Lower leg skin (tissue), 4 donors: ENCODE measurements at regions not wholly inside any gene's neighbourhood (a gene's known extent, or its start where the extent isn't known, plus 50 kb on each side); places are given as distances from the start of the nearest gene placed in this dataset.

Source experiments
- DNase-seq, 2 donors: peaks; one replicate each; pipeline ENCODE4 v3.0.0-alpha.2; 2019; ENCODE audit warnings: low spot score in 2 of 2
- H3K4me3 ChIP-seq: fragments of 200-600 bp; sonication (generic); 2 replicates; pipeline ENCODE4 v1.5.1; 2017; ENCODE audit warnings: mild to moderate bottlenecking, low read depth; ENCODE audit not compliant: poor library complexity, severe bottlenecking
- CTCF ChIP-seq, 3 donors: fragments of 450-650 bp; IDR thresholded peaks; one replicate each; pipeline ENCODE4 v1.5.1; 2016; ENCODE audit warnings: antibody characterized with exemption in 3 of 3, mild to moderate bottlenecking in 3 of 3, moderate library complexity in 2 of 3
- POLR2A ChIP-seq, 2 donors: fragments of 450-650 bp; IDR thresholded peaks; one replicate each; pipeline ENCODE4 v1.6.1; 2016 to 2017; ENCODE audit warnings: antibody characterized with exemption in 2 of 2, mild to moderate bottlenecking in 1 of 2, moderate library complexity in 1 of 2
- WGBS, 2 donors: methylation state at CpG; one replicate each; pipeline ENCODE4 v1.1.5; 2018; 5-methylcytosine and 5-hydroxymethylcytosine counted together
- intact Hi-C: fragments of 100-400 bp; cut with DNase I; formaldehyde crosslinking; loops from one replicate; pipeline ENCODE4 v1.15.0; 2023; ENCODE audit warnings: low total_unique reads

GRCh38 chr13:26932465-26932864, 171.9 kb upstream of the GPR12 start:
- TF ChIP-seq POLR2A (IDR thresholded peaks at IDR 0.05) (no peak), CTCF (IDR thresholded peaks at IDR 0.05) (no peak)
- H3K4me3 ChIP-seq: no peak overlapping the region
- WGBS, 2 donors: 75 to 78% methylated on average over 5 of the region's 5 CpGs
- intact Hi-C loops: no loop called here
- peak in 1 of 2 donors; percentile 46 for DNase-seq

GRCh38 chr13:26929971-26930730, 169.6 kb upstream of the GPR12 start:
- H3K4me3 ChIP-seq: no peak overlapping the region
- peak; percentile 43 to 93 for DNase-seq
- intact Hi-C loops: no loop called here
- WGBS, 2 donors: 12% methylated on average over 21 of the region's 21 CpGs
- TF ChIP-seq POLR2A (IDR thresholded peaks at IDR 0.05) (no peak), CTCF (IDR thresholded peaks at IDR 0.05) (no peak)

- no peak for TF ChIP-seq POLR2A (IDR thresholded peaks at IDR 0.05)
- peak in 1 of 2 donors; percentile 36 for DNase-seq
- intact Hi-C loops: no loop called here
- WGBS, 2 donors: 79% methylated on average over 11 of the region's 11 CpGs
- H3K4me3 ChIP-seq: no peak overlapping the region
Measured at GRCh38 chr13:26927511-26927910, 166.9 kb upstream of the GPR12 start.

GRCh38 chr13:26926371-26926770, 165.8 kb upstream of the GPR12 start:
- intact Hi-C loops: no loop called here
- 91% methylated on average over 6 to 7 of the region's 7 CpGs for WGBS, 2 donors

GRCh38 chr13:26923824-26924605, 163.4 kb upstream of the GPR12 start:
- peak in 1 of 2 donors; percentile 20 for DNase-seq
- no peak for TF ChIP-seq CTCF (IDR thresholded peaks at IDR 0.05)
- TF ChIP-seq POLR2A (IDR thresholded peaks at IDR 0.05): no peak
- intact Hi-C loops: no loop called here

More at GRCh38 chr13:26926371-26926770, 165.8 kb upstream of the GPR12 start:
- TF ChIP-seq POLR2A (IDR thresholded peaks at IDR 0.05): no peak
- no peak for TF ChIP-seq CTCF (IDR thresholded peaks at IDR 0.05)
- peak in 1 of 2 donors; percentile 66 for DNase-seq
- H3K4me3 ChIP-seq: no peak overlapping the region

GRCh38 chr13:26921918-26922317, 161.3 kb upstream of the GPR12 start:
- intact Hi-C loops: no loop called here
- H3K4me3 ChIP-seq: no peak overlapping the region
- no peak for DNase-seq
- 52 to 61% methylated on average over 7 of the region's 7 CpGs for WGBS, 2 donors
- TF ChIP-seq CTCF (IDR thresholded peaks at IDR 0.05): no peak
- no peak for TF ChIP-seq POLR2A (IDR thresholded peaks at IDR 0.05)

More at GRCh38 chr13:26923824-26924605, 163.4 kb upstream of the GPR12 start:
- WGBS, 2 donors: 16 to 22% methylated on average over 7 of the region's 7 CpGs
- H3K4me3 ChIP-seq: no peak overlapping the region
